GM21576 (cell line): ENCODE measurements at regions not wholly inside any gene's neighbourhood (a gene's known extent, or its start where the extent isn't known, plus 50 kb on each side); places are given as distances from the start of the nearest gene placed in this dataset.
"Not testable (repeated sequence)": the region's sequence is repeated elsewhere in the genome, so short reads cannot be mapped to it uniquely, and the experiment has no call there.

Source experiments
- ATAC-seq: cut with Tn5 transposase; IDR thresholded peaks from one replicate; pipeline ENCODE4 v1.9.1; 2021; ENCODE audit warnings: mild to moderate bottlenecking, moderate library complexity; ENCODE audit not compliant: unreplicated experiment

DNA sequence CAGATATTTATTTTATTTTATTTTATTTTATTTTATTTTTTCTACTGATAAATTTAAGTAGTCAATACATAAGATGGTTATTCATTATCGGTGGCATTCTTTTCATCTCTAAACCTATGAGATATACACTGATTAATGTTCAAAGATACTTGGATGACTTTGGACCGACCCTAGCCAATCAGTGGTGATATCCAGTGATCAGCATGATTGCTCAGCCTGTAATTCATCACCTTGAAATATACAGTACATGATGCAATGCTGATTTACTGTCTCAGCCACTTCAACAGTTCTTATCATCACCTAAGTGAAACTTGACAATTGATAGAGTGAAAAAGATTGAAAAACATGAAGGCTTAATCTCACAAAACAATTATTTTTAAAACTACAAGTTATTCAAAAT, 1651.0 kb downstream of the REEP3 start:
- no peak for ATAC-seq

DNA sequence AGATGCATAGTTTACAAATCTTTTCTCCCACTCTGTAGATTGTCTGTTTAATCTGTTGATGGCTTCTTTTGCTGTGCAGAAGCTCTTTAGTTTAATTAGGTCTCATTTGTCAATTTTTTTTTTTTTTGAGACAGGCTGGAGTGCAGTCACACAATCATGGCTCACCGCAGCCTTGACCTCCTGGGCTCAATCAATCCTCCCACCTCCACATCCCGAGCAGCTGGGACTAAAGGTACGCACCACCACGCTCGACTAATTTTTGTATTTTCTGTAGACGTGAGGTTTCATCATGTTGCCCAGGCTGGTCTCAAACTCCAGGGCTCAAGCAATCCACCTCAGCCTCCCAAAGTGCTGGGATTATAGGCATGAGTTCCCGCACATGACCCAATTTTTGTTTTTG, 1655.8 kb downstream of the REEP3 start:
- no peak for ATAC-seq

DNA sequence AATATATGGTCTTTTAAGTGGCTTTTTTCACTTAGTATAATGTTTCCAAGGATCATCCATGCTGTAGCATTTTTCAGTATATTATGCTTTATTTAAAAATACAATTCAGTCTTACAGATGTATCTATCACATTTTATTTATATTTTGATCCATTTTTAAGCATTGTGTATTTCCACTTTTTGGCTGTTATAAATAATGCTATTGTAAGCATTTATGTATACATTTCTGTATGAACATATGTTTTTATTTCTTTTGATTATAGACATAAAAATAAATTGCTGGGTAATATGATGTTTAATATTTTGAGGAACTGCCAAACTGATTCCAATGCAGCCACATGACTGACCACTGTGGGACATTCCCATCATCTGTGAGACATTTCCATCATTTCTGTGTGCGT, 1662.0 kb downstream of the REEP3 start:
- no peak for ATAC-seq

DNA sequence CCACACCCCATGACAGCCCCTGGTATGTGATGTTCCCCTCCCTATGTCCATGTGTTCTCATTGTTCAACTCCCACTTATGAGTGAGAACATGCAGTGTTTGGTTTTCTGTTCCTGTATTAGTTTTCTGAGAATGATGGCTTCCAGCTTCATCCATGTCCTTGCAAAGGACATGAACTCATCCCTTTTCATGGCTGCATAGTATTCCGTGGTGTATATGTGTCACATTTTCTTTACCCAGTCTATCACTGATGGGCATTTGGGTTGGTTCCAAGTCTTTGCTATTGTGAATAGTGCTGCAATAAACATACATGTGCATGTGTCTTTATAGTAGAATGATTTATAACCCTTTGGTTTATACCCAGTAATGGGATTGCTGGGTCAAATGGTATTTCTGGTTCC, 1665.5 kb downstream of the REEP3 start:
- not testable (repeated sequence) for ATAC-seq

DNA sequence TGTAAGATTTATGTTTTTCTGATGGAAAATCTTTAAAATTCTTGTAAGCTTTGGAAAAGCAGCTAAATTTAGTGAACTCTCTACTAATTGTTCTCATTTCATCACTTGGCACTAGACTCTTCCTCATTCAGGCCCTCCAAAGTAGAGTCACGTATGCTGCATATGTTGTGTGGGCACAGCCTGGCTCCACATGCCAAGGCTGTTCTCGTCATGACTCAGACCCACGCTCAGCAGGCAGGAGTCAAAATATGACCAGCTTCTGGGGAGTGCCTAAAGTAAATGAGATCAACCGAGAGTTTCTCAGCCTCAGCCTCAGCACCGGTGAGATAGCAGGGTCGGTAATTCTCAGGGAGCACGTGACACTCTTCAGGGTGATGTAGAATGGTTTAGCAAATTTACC, 1672.9 kb downstream of the REEP3 start:
- no peak for ATAC-seq

DNA sequence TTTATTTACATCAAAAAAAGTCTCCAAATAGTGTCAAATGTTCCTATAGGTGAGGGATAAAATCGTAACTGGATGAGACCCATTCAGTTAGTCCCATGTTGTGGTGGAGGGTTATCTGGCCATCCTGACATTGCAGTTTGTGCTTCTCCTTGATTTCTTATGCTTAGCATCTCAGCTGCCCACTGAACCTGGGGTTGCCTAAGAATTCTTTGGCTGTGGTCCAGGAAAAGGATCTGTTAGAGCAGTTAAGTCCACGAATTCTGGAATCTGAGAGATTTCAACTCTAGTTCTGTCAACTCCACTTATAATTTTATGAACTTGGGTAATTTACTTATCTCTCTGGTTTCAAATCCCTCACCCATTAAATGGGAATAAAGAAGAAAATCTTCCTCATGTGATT, 1673.4 kb downstream of the REEP3 start:
- no peak for ATAC-seq

DNA sequence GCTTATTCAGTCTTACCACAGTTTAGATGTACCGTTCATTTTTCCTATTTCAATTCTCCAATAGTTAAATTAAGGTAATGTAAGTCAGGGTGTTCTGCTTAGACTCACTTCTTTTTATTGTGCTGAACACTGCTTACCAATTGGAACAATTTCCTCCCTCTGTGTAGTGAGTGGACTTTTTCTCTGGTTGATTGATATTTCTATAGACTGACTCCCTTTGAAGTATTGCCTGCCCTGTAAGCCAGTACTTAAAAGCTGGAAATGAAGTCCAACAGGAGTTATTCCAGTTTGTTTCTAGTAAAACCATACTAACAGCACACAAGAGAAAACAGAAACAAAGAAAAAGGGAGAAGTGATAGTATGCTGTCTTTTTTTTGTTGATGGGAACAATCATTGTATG, 1674.9 kb downstream of the REEP3 start:
- ATAC-seq: no peak

DNA sequence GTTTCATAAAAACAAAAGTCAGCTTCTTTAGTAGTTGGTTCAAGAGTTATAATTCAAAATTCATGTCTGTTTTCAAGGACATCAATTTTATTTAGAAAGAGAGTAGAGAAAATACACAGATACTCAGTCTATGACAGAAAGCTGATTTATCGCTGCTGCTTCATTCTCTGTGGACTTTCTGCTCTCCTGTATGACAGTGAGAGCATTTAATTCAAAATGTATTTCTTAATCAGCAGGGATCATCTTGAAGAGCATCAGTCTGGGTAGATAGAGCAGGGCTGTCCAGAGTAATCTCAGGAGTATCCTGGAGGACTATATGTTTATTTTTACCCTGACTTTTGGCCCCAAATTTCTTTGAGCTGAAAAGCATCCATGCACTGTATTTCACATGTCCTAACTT, 1676.7 kb downstream of the REEP3 start:
- ATAC-seq: no peak

DNA sequence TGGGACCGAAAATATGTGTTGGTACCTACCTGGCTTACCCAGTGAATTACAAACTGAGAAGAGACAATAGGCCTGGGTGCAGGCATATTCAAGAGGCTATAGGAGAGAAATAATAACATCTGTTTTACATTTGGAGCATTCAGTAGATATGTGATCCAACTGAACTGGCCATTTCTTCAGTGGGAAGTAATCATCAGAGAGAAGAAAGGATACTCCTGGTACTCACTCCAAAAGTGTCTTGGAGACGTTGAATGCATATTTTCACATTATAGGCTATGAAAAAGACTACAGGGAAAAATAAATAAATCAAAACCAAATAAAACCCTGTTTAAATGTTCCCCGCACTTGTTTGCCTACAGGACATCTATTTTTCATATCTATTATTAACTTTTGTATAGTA, 1680.3 kb downstream of the REEP3 start:
- ATAC-seq: no peak

DNA sequence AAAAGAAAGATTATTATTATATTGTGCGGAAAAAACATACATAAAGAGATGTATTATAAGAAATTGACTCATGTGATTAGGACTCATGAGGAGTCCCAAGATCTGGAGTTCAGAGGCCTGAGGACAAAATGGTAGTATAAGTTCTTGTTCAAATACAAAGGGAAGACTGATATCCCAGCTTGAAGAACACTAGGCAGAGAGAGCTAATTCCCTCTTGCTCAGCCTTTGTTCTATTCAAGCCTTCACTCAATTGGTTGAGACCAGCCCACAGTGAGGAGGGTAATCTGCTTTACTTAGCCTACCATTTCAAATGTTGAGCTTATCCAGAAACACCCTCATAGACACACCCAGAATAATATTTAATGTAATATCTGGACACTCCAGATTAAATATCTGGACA, 1683.8 kb downstream of the REEP3 start:
- no peak for ATAC-seq

DNA sequence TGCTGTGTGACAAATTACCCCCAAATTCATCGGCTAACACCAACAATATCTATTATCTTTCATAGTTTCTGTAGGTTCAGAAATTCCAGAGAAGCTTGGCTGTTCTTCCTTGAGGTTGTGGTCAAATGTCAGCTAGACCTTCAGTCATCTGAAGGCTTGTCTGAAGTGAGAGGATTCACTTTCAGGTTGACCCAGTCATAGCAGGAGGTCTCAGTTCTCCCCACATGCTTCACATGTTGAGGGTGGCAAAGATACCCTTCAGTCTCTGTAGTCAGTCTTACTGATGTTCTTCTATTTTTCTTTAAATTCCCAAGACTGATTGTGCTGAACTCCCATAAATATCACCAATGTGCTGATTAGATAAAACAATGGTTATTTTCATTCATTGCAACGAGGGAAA, 1692.0 kb downstream of the REEP3 start:
- ATAC-seq: no peak

DNA sequence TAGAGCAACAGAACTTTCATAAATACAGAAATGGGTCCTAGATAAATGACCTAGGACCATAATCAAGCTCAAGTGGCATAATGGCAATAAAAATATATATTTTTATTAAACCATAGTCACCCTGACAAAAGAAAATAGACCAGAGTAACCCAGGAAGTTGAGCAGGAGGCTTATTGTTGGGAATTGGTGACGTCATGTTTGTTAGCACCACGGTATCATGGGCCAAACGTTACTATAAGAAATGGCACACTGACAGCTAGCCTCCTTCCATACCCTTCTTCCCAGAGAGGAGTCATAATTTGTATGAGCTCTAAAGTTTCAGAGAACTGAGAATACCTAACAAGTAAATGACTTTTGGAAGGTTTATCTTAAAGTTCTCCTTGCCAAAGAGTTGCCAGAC, 1698.2 kb downstream of the REEP3 start:
- ATAC-seq: no peak

DNA sequence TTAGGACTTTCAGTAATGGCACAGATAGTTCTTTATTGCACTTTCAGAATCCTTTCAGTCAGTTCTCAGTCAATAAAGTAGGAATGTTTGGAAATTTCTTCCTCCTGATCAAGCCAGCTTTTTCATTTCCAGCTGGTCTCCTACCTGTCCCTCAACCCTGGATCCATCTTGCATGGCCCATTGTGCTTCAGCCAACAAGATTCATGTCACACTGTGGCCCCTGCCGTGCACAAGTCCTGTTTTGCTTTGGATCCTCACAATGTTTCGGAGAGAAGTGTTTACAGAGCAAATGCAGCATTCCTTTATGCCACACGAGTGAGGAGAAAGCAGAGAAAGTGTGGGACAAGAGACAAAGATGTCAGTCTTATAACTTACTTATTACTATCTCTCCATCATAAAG, 1694.7 kb upstream of the LRRTM3 start:
- no peak for ATAC-seq

DNA sequence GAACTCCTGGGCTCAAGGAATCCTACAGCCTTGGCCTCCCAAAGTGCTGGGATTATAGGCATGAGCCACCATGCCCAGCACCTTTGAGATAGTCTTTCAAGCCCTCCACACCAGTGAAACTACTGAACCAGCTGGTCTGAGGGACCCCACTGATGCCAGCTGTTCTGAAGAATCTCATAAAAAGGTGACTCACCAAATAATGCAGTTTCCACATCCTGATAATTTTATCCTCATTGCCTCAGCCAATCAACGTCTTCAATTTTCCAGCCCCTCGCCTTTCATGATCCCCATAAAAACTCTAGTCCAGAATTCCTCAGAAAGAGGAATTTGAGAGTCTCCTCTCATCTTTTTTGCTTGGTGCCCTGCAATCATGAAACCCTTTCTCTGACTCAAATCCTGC, 1691.6 kb upstream of the LRRTM3 start:
- ATAC-seq: no peak

DNA sequence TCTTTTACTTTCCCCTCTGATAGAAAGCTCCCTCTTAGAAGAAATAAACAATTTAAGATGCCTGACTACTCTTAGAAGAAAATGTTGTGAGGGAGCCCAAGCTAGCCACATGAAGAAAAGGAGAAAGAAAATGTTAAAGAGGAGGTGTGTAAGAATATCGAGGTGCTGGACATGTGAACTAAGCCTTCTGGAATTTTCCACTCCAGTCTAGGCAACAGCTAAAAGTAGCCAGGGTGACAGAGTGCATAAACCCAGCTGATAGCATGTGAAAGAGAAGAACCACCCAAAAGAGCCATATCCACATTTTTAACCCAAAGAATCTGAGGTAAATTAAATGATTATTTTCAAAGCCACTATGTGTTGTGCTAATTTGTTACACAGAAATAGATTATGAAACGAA, 1690.6 kb upstream of the LRRTM3 start:
- ATAC-seq: no peak

DNA sequence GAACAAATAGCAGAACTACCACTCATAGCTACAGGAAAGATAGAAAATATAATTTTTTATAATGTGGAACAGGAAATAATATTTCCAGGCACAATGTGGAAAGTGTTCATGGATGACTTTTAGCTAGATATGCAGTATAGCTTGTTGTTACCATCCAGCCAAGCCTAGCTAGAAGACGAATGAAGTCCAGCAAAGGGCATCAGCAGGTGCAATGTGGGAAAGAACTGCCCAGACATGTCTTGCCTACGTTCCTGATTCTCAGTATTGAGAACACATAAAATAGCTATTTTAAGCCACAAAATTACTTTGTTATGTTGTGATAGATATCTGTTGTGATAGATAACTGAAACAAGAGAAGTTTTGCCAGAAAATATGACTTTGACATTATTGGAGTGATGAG, 1690.0 kb upstream of the LRRTM3 start:
- no peak for ATAC-seq

DNA sequence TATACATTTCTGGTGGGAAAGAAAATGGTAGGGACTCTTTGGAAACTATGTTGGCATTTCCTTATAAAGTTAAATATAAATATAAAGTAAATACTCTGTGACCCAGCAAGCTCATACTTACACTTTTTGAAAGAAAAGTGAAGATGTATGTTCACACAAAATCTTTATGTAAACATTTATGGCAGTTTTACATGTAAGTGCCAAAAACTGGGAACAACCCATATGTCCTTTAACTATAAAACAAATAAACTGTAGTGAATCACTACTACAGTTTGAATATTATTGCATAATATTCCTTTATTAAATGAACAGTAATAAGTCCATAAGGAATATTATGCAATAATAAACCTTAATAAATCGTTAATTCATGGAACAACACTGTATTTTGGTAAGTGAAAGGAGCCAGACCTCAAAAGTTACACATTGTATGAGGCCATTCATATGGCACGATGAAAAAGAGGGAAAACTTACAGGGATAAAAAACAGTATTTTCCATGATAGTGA, 1660.3 kb upstream of the LRRTM3 start:
- ATAC-seq: no peak

DNA sequence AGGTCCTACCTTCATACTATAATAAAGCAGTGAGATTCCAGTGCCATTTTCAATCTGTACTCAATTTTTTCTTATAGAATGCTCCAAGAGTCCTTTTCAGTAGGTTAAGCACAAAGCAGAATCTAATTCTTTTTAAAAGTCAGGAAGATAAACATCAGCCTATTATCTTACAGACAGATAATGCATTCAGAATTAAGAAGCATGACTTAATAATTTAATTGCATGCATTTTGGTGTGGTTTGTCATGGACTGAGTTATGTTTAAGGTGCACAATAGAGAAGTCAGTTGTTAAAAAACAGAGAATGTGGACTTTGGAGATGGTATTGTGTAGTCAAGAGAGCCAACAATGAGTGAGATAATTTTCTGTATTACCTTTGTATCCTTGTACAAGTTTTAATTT, 1656.3 kb upstream of the LRRTM3 start:
- ATAC-seq: not testable (repeated sequence)

DNA sequence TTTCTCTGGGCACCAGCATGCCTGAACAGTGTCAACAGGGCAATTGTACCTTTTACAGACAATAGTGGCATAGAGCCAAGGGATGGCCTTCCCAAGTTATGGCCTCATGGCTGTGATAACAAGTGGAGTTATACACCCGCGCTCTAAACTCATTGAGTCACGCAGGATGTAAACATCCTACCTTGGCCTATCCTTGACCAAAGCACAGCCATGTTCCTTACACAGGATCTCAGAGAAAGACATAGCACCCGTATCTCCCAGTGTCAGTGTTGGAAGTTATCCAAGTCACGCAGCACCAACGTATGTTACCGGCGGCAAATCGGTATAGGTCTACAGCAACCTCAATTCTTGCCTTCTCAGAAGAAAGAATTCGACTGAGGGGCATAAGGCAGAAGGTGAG, 1654.9 kb upstream of the LRRTM3 start:
- ATAC-seq: no peak

DNA sequence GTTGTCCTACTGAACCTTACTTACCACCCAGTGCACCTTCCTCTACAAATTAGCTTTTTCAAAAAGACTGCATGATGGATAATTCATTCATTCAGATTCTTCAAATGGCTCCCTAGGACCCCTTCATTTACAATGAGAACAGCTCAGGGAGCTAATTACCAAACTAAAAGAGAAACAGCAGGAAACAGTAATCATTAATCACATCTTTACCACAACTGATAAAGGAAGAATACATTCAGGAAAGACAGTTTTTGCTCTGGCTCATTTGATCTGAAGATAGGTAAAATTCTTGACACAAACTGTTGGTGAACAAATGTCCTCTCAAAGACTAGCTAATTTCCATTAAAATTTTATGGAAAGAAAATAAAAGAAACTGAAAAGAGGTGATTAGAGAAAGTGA, 1652.7 kb upstream of the LRRTM3 start:
- ATAC-seq: no peak

DNA sequence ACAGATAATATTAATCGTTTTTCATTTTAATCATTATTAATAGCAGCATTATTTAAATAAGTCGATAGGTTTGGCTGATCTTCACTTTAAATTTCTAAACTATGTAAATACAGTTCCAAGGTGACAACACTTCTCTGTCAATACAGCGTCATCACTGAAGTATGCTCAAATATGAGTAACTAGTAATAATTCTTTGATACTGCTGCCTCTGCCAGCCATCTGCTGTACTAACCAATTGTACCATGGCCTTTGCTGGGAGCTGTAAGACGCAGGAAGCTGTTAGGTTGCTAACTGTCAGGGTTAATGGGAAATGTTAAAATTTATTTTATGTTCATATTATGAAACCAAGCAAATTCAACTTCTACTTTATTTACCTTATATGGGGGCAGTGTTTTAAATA, 1650.5 kb upstream of the LRRTM3 start:
- no peak for ATAC-seq

DNA sequence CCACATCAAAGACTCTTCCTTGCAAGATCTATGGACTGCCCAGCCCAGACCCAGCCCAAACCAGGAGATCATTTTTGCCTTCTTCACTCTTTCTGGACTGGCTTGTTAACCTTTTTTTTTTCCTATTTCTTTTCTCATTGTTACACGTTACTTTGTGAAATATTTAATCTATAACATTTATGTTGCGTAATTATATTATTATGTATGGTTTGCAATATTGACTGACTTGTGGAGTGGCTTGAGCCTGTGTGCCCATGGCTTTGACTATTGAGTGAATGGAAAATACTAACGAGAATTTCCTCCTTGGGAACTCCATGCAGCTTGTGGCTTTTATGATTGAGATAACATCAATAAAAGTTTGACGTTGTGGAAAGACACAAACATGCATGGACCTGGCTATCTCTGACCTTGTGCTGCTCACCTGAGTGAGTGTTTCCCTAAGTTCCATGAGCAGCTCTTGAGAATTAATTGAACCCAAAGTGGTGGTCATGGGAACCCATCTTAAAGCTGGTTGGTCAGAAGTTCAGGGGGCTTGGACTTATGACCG, 1641.3 kb upstream of the LRRTM3 start:
- ATAC-seq: no peak

DNA sequence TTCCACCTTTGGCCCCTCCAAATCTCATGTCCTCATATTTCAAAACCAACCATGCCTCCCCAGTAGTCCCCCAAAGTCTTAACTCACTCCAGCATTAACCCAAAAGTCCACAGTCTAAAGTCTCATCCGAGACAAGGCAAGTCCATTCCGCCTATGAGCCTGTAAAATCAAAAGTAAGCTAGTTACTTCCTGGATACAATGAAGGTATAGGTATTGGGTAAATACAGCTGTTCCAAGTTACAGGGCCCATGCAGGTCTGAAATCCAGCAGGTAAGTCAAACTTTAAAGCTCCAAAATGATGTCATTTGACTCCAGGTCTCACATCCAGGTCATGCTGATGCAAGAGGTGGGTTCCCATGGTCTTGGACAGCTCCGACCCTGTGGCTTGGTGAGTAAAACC, 1640.1 kb upstream of the LRRTM3 start:
- ATAC-seq: not testable (repeated sequence)

DNA sequence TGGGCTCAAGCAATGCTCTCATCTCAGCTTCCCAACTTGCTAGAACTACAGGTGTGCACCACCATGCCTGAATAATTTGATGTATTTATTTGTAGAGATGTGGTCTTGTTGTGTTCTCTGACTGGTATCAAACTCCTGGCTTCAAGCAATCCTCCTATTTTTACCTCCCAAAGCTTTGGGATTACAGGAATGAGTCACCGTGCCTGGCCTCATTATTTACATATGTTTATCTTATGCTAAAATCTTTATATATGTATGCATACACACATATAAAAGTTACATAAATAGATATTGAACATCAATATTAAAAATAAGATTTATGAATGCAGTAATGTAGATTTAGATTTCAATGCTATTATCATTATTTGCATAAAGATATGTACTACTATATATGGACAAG, 1634.5 kb upstream of the LRRTM3 start:
- no peak for ATAC-seq
